ENCODE measurements at regions not wholly inside any gene's neighbourhood (a gene's known extent, or its start where the extent isn't known, plus 50 kb on each side); places are given as distances from the start of the nearest gene placed in this dataset.
"Not testable (repeated sequence)": the region's sequence is repeated elsewhere in the genome, so short reads cannot be mapped to it uniquely, and the experiment has no call there.

GRCh38 chr9:42850896-42851693 is 667.6 kb downstream of the SPATA31A6 start:
- intact Hi-C loops (cut with DNase I); H3K4me1 ChIP-seq; ATAC-seq; H3K27ac ChIP-seq; H3K36me3 ChIP-seq; H3K27me3 ChIP-seq; H3K9me3 ChIP-seq: not testable (repeated sequence)
- 38 to 63% (median 46%) methylated on average over 2 to 47 of the region's 48 CpGs; no CpG with 5 or more reads in 1 of the 4 donors for WGBS, 4 donors
- peak in 1 of 5 donors; percentile 40 for DNase-seq
- H3K4me3 ChIP-seq: peak overlapping the region in 3 of 12 donors; percentile 51 to 59 (median 56)

- WGBS, 4 donors: 14 to 33% (median 15%) methylated on average over 6 to 23 of the region's 23 CpGs; no CpG with 5 or more reads in 1 of the 4 donors
- intact Hi-C loops (cut with DNase I); H3K4me1 ChIP-seq; DNase-seq; H3K27ac ChIP-seq; H3K27me3 ChIP-seq; ATAC-seq; H3K36me3 ChIP-seq; H3K9me3 ChIP-seq: not testable (repeated sequence)
- peak overlapping the region in 10 of 12 donors; percentile 17 to 59 (median 42) for H3K4me3 ChIP-seq
These were observed 668.2 kb downstream of the SPATA31A6 start for GRCh38 chr9:42851701-42852100.

- peak; percentile 27 to 69 (median 54) for DNase-seq
- Histone ChIP-seq H3K4me3 (peak overlapping the region in 11 of 12 donors; percentile 17 to 59 (median 40)), H3K27ac (peak overlapping the region in 1 of 12 donors; percentile 34)
- 4 to 15% (median 10%) methylated on average over 32 to 66 of the region's 66 CpGs for WGBS, 4 donors
- peak in 10 of 12 donors; percentile 10 to 67 (median 36) for TF ChIP-seq CTCF (IDR thresholded peaks at IDR 0.05)
- intact Hi-C loops (cut with DNase I); H3K27me3 ChIP-seq; H3K4me1 ChIP-seq; H3K36me3 ChIP-seq; H3K9me3 ChIP-seq: not testable (repeated sequence)
- ATAC-seq: peak in 1 of 4 donors; percentile 94
These were observed 668.9 kb downstream of the SPATA31A6 start for GRCh38 chr9:42852133-42852930.

- intact Hi-C loops (cut with DNase I); H3K4me3 ChIP-seq; H3K27me3 ChIP-seq; H3K9me3 ChIP-seq; H3K27ac ChIP-seq; ATAC-seq; H3K4me1 ChIP-seq; H3K36me3 ChIP-seq; DNase-seq: not testable (repeated sequence)
- 58 to 73% (median 64%) methylated on average over 1 of the region's 1 CpG for WGBS, 4 donors
These were observed 676.7 kb downstream of the SPATA31A6 start for GRCh38 chr9:42860133-42860532.

- ATAC-seq; H3K36me3 ChIP-seq; H3K27ac ChIP-seq; DNase-seq; H3K9me3 ChIP-seq; intact Hi-C loops (cut with DNase I); H3K27me3 ChIP-seq; H3K4me1 ChIP-seq; H3K4me3 ChIP-seq: not testable (repeated sequence)
- WGBS, 4 donors: 60 to 75% (median 64%) methylated on average over 1 of the region's 1 CpG
These were observed 679.0 kb downstream of the SPATA31A6 start for GRCh38 chr9:42862465-42862864.
